H9 (cell line): ENCODE measurements at regions not wholly inside any gene's neighbourhood (a gene's known extent, or its start where the extent isn't known, plus 50 kb on each side); places are given as distances from the start of the nearest gene placed in this dataset.

ENCODE experiments used
- DNase-seq: peaks from one replicate; pipeline ENCODE4 v3.0.0-alpha.2; 2017
- H2AFZ ChIP-seq: one replicate; pipeline ENCODE4 v1.6.1; 2013; ENCODE audit warnings: mild to moderate bottlenecking, low read length, control low read depth, moderate library complexity
- H2AK5ac ChIP-seq: 2 replicates; pipeline ENCODE4 v1.6.1; 2013; ENCODE audit warnings: low read length, control low read depth, mixed read lengths; ENCODE audit not compliant: insufficient read length
- H2BK120ac ChIP-seq: one replicate; pipeline ENCODE4 v1.6.1; 2013; ENCODE audit warnings: low read depth, mild to moderate bottlenecking, low read length, control low read depth, inconsistent platforms; ENCODE audit not compliant: poor library complexity, severe bottlenecking
- H2BK12ac ChIP-seq: 2 replicates; pipeline ENCODE4 v1.6.1; 2013; ENCODE audit warnings: low read length, control low read depth, mixed read lengths, low read depth; ENCODE audit not compliant: insufficient read length
- H2BK15ac ChIP-seq: 2 replicates; pipeline ENCODE4 v1.6.1; 2013; ENCODE audit warnings: low read depth, low read length, control low read depth
- H2BK20ac ChIP-seq: one replicate; pipeline ENCODE4 v1.6.1; 2013; ENCODE audit warnings: low read depth, mild to moderate bottlenecking, low read length, control low read depth, inconsistent platforms; ENCODE audit not compliant: poor library complexity, severe bottlenecking
- H2BK5ac ChIP-seq: 2 replicates; pipeline ENCODE4 v1.6.1; 2013; ENCODE audit warnings: low read length, control low read depth, mixed read lengths; ENCODE audit not compliant: insufficient read length
- H3K14ac ChIP-seq: 2 replicates; pipeline ENCODE4 v1.6.1; 2013; ENCODE audit warnings: low read length, control low read depth; ENCODE audit not compliant: insufficient read depth
- H3K18ac ChIP-seq: 2 replicates; pipeline ENCODE4 v1.6.1; 2013; ENCODE audit warnings: low read depth, mild to moderate bottlenecking, mixed read lengths, low read length, control low read depth; ENCODE audit not compliant: insufficient read length
- H3K23ac ChIP-seq: 2 replicates; pipeline ENCODE4 v1.6.1; 2013; ENCODE audit warnings: low read length, control low read depth, mixed read lengths, low read depth; ENCODE audit not compliant: insufficient read length
- H3K23me2 ChIP-seq: 2 replicates; pipeline ENCODE4 v1.6.1; 2013; ENCODE audit warnings: low read depth, mild to moderate bottlenecking, mixed read lengths, low read length, control low read depth; ENCODE audit not compliant: insufficient read length, poor library complexity, severe bottlenecking
- H3K27ac ChIP-seq: 2 replicates; pipeline ENCODE4 v1.5.1; 2013; ENCODE audit warnings: low read length, control low read depth, mixed read lengths, low read depth; ENCODE audit not compliant: insufficient read length
- H3K27me3 ChIP-seq: 2 replicates; pipeline ENCODE4 v1.6.1; 2013; ENCODE audit warnings: low read length, control low read depth, inconsistent platforms; ENCODE audit not compliant: insufficient read depth
- H3K4ac ChIP-seq: 2 replicates; pipeline ENCODE4 v1.6.1; 2013; ENCODE audit warnings: low read depth, mild to moderate bottlenecking, control low read depth, inconsistent platforms, low read length, moderate library complexity
- H3K4me1 ChIP-seq: 2 replicates; pipeline ENCODE4 v1.6.1; 2013; ENCODE audit warnings: low read length, control low read depth, inconsistent platforms; ENCODE audit not compliant: insufficient read depth
- H3K4me2 ChIP-seq: 2 replicates; pipeline ENCODE4 v1.6.1; 2013; ENCODE audit warnings: low read length, control low read depth, mixed read lengths; ENCODE audit not compliant: insufficient read length, insufficient read depth
- H3K56ac ChIP-seq: 2 replicates; pipeline ENCODE4 v1.6.1; 2013; ENCODE audit warnings: low read depth, mild to moderate bottlenecking, mixed read lengths, low read length, control low read depth; ENCODE audit not compliant: insufficient read length
- H3K79me1 ChIP-seq: 2 replicates; pipeline ENCODE4 v1.6.1; 2013; ENCODE audit warnings: low read depth, mild to moderate bottlenecking, moderate library complexity, low read length, control low read depth, inconsistent platforms; ENCODE audit not compliant: insufficient read depth, poor library complexity, severe bottlenecking
- H3K79me2 ChIP-seq: 2 replicates; pipeline ENCODE4 v1.6.1; 2013; ENCODE audit warnings: low read length, control low read depth, inconsistent platforms; ENCODE audit not compliant: insufficient read depth
- H3K9ac ChIP-seq: 2 replicates; pipeline ENCODE4 v1.6.1; 2013; ENCODE audit warnings: low read length, control low read depth, mixed read lengths; ENCODE audit not compliant: insufficient read length; ENCODE audit errors: extremely low read depth
- H3K9me3 ChIP-seq: one replicate; pipeline ENCODE4 v1.6.1; 2013; ENCODE audit warnings: low read depth, low read length, inconsistent platforms; ENCODE audit not compliant: control insufficient read depth
- H3T11ph ChIP-seq: one replicate; pipeline ENCODE4 v1.6.1; 2013; ENCODE audit warnings: mild to moderate bottlenecking, low read length, control low read depth, inconsistent platforms
- H4K20me1 ChIP-seq: one replicate; pipeline ENCODE4 v1.6.1; 2013; ENCODE audit not compliant: control insufficient read depth, insufficient read length, insufficient read depth
- H4K5ac ChIP-seq: 2 replicates; pipeline ENCODE4 v1.6.1; 2013; ENCODE audit warnings: low read depth, mild to moderate bottlenecking, mixed read lengths, low read length, control low read depth; ENCODE audit not compliant: insufficient read length
- H4K8ac ChIP-seq: replicated peaks from 2 replicates; pipeline ENCODE4 v1.6.1; 2013; ENCODE audit warnings: low read length, control low read depth, mixed read lengths, low read depth; ENCODE audit not compliant: insufficient read length
- H4K91ac ChIP-seq: 2 replicates; pipeline ENCODE4 v1.6.1; 2013; ENCODE audit warnings: low read depth, mild to moderate bottlenecking, moderate library complexity, mixed read lengths, low read length, control low read depth; ENCODE audit not compliant: insufficient read length
- H3K27ac Mint-ChIP-seq, 3 experiments: 2 replicates in 2 of 3; 3 replicates in 1 of 3; pipeline ENCODE4 v1.8.0; 2020 to 2021; ENCODE audit warnings: mixed read lengths in 3 of 3, mild to moderate bottlenecking in 1 of 3, moderate library complexity in 1 of 3
- H3K27me3 Mint-ChIP-seq: 2 replicates; pipeline ENCODE4 v1.8.0; 2021; ENCODE audit warnings: low read depth, mild to moderate bottlenecking, moderate library complexity, mixed read lengths
- H3K36me3 Mint-ChIP-seq, 3 experiments: 2 replicates in 2 of 3; 3 replicates in 1 of 3; pipeline ENCODE4 v1.8.0; 2020 to 2021; ENCODE audit warnings: low read depth in 3 of 3, mixed read lengths in 3 of 3; ENCODE audit not compliant: insufficient read depth in 1 of 3
- H3K4me1 Mint-ChIP-seq, 2 experiments: 2 replicates each; pipeline ENCODE4 v1.8.0; 2020; ENCODE audit warnings: mixed read lengths in 2 of 2
- H3K4me3 Mint-ChIP-seq, 2 experiments: 2 replicates in 1 of 2; 3 replicates in 1 of 2; pipeline ENCODE4 v1.8.0; 2020 to 2021; ENCODE audit warnings: mild to moderate bottlenecking in 2 of 2, mixed read lengths in 2 of 2, moderate library complexity in 1 of 2
- H3K9me3 Mint-ChIP-seq, 2 experiments: 2 replicates in 1 of 2; 3 replicates in 1 of 2; pipeline ENCODE4 v1.8.0; 2020; ENCODE audit warnings: mild to moderate bottlenecking in 2 of 2, mixed read lengths in 2 of 2, moderate library complexity in 1 of 2
- CTCF ChIP-seq: fragments of 200-600 bp; sonication (generic); conservative IDR thresholded peaks from 3 replicates; pipeline ENCODE4 v1.8.0; 2021; ENCODE audit warnings: antibody characterized with exemption, mild to moderate bottlenecking
- WGBS: extraction: QIAGEN DNeasy Blood & Tissue Kit; methylation state at CpG from one replicate; pipeline ENCODE4 v1.1.7; 2013; ENCODE audit warnings: missing lambda C conversion rate, low lambda C conversion rate, mixed read lengths; ENCODE audit not compliant: insufficient read length; ENCODE audit errors: extremely low coverage; 5-methylcytosine and 5-hydroxymethylcytosine counted together

- no peak overlapping the region for H3K23ac ChIP-seq
- Mint-ChIP-seq H3K4me3 (no peak overlapping the region), H3K9me3 (no peaks in the 10 kb centered on the region; a peak in 1 of 5 replicates), H3K36me3 (no peaks in the 10 kb centered on the region), H3K27ac (no peak overlapping the region), H3K4me1 (peaks cover 11% of the 10 kb centered on the region in 2 experiments), H3K27me3 (no peaks in the 10 kb centered on the region; the same call in 1 of the 2 replicates)
- no peak overlapping the region for H2BK12ac ChIP-seq
- no peak overlapping the region for H3K27ac ChIP-seq
- no peak overlapping the region for H4K5ac ChIP-seq
- no peaks in the 10 kb centered on the region for H4K20me1 ChIP-seq
- no peak overlapping the region for H3T11ph ChIP-seq
- H3K9ac ChIP-seq: no peak overlapping the region
- no peak overlapping the region for H2AFZ ChIP-seq
- H4K91ac ChIP-seq: no peak overlapping the region
- H2BK20ac ChIP-seq: no peak overlapping the region
- H2BK15ac ChIP-seq: no peak overlapping the region
- no peak overlapping the region for H3K4me2 ChIP-seq
- no peaks in the 10 kb centered on the region for H3K27me3 ChIP-seq
- no peak overlapping the region for H3K18ac ChIP-seq
- no peak overlapping the region for H3K4ac ChIP-seq
- H3K14ac ChIP-seq: no peak overlapping the region
- no peak overlapping the region for H2BK5ac ChIP-seq
- no peak overlapping the region for H3K56ac ChIP-seq
- no peak overlapping the region for H2AK5ac ChIP-seq
- H3K9me3 ChIP-seq: no peaks in the 10 kb centered on the region
- H4K8ac ChIP-seq: no peak overlapping the region
- DNase-seq: no peak
- no peaks in the 10 kb centered on the region for H3K23me2 ChIP-seq
- WGBS: no CpG with 5 or more reads among the region's 1 CpG
- H3K79me2 ChIP-seq: no peaks in the 10 kb centered on the region
- no peaks in the 10 kb centered on the region for H3K4me1 ChIP-seq
- no peaks in the 10 kb centered on the region for H3K79me1 ChIP-seq
- H2BK120ac ChIP-seq: no peak overlapping the region
- no peak for TF ChIP-seq CTCF
Measured at GRCh38 chr10:44032216-44032615, 352.7 kb downstream of the CXCL12 start.
